ENCODE measurements at regions not wholly inside any gene's neighbourhood (a gene's known extent, or its start where the extent isn't known, plus 50 kb on each side); places are given as distances from the start of the nearest gene placed in this dataset.

DNA sequence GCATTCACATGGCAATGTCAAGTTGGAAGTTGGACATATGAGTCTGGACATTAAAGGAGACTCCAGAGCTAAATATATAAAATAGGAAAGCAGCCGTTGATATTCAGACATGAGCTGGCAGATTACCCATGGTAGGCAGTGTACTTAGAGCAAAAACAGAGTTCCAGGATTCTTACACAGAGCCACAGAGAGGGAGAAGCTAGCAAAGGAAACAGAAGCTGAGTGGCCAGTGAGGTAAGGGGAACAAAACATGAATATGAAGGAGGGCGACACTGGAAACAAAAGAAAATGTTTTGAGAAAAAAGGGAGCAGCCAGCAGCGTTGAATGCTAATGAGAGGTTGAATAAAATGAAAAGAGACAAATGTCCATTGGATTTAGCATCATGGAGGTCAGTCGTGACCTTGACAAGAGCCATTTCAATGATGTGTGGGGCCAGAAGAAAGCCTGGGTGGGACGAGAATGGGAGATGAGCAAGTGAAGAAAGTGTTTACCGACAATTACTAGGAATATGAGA is 198.4 kb downstream of the POU4F1 start:
- Histone ChIP-seq H3K9me3 (no peaks in the 10 kb centered on the region), H3K27me3 (no peaks in the 10 kb centered on the region), H3K4me1 (no peaks in the 10 kb centered on the region), H3K4me3 (no peak overlapping the region), H3K27ac (no peak overlapping the region), H3K36me3 (no peaks in the 10 kb centered on the region)
- 46% methylated on average over 6 of the region's 6 CpGs for WGBS (ENCODE audit: insufficient coverage, low coverage, low lambda C conversion rate, missing lambda C conversion rate)
- no peak for TF ChIP-seq POLR2A (IDR thresholded peaks at IDR 0.05)
- TF ChIP-seq, protein P1, sequence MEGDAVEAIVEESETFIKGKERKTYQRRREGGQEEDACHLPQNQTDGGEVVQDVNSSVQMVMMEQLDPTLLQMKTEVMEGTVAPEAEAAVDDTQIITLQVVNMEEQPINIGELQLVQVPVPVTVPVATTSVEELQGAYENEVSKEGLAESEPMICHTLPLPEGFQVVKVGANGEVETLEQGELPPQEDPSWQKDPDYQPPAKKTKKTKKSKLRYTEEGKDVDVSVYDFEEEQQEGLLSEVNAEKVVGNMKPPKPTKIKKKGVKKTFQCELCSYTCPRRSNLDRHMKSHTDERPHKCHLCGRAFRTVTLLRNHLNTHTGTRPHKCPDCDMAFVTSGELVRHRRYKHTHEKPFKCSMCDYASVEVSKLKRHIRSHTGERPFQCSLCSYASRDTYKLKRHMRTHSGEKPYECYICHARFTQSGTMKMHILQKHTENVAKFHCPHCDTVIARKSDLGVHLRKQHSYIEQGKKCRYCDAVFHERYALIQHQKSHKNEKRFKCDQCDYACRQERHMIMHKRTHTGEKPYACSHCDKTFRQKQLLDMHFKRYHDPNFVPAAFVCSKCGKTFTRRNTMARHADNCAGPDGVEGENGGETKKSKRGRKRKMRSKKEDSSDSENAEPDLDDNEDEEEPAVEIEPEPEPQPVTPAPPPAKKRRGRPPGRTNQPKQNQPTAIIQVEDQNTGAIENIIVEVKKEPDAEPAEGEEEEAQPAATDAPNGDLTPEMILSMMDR (IDR thresholded peaks at IDR 0.05), result no peak
- ATAC-seq (no peak), DNase-seq (no peak)
- intact Hi-C loops (cut with DNase I), result no loop called here

DNA sequence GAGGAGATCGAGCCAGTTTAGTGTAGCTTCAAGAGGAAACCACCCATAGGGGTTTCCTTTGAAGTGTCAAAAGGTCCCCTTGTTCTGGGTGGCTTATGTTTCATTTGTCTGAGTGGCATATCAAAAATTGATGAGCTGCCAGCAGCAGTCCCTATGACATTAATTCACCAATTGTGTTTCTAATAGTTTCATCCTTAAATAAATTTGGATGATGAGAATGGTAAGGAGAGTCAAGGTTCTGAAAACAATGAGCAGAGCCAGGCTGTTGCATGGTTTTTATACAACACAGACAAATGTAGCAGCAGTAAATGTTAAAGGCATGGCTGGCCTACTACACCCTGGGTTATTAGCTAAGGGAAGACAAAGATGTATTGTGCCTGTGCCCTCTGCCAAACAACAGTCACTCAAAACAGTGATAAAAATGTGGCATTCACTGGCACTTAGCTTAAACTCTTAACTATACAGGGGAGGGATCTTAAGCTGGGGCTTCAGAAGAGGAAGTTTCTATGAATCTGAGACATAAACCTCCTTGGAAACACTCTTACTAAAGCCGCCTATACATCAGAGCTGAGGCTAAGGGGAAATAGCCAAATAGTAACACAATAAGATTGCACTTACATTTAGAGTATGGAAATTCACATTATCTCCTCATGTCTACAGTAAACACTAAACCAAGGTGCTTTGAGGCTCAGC is 200.5 kb downstream of the POU4F1 start:
- H3K27ac ChIP-seq, result no peak overlapping the region
- WGBS (ENCODE audit: insufficient coverage, low coverage, low lambda C conversion rate, missing lambda C conversion rate), result 54% methylated on average over 2 of the region's 2 CpGs
- DNase-seq, result no peak
- no peak overlapping the region for H3K4me3 ChIP-seq
- no peaks in the 10 kb centered on the region for H3K9me3 ChIP-seq
- no peaks in the 10 kb centered on the region for H3K4me1 ChIP-seq
- no peaks in the 10 kb centered on the region for H3K36me3 ChIP-seq
- intact Hi-C loops (cut with DNase I), result no loop called here
- no peaks in the 10 kb centered on the region for H3K27me3 ChIP-seq
- no peak for ATAC-seq
- TF ChIP-seq, protein P1 (IDR thresholded peaks at IDR 0.05), result no peak
- no peak for TF ChIP-seq POLR2A (IDR thresholded peaks at IDR 0.05)

DNA sequence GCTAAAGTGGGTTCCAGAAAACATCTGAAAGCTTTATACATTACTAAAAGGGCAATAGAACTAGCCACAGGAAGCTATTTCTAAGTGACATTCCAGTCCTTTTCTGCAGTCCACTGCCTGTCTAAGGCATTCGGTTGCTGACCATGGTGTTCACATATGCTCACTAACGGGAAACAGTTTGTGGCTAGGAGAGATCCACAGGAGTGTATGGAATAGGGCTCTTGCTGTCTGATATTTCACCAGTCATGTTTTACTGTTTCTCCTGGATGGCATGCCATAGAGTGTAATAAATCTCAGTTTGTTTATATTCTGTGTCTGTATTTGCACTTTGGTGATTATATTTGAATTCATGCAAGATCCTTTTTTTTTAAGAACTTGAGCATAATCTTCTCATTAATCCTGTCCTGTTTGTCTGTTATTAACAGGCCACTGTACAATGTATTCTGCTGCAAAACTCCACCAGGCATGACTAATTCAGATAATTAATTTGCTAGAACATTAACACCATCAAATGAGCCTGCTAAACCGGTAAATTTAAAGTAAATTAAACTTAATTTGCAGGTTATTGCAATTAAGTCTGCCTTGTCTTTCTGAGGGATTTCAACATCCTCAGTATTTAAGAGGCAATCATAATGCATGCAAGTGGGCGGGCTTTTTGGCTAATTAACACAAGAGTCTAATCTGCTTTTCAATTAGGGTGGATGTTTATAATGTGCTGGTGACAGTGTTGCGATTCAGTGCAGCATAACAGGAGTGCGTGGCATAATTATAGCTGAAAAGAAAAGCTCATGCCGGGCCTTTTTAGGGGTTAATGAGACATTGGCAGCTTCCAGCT is 201.3 kb downstream of the POU4F1 start:
- Histone ChIP-seq H3K36me3 (no peaks in the 10 kb centered on the region), H3K9me3 (no peaks in the 10 kb centered on the region), H3K4me1 (no peaks in the 10 kb centered on the region), H3K27ac (no peak overlapping the region), H3K27me3 (no peaks in the 10 kb centered on the region), H3K4me3 (no peak overlapping the region)
- DNase-seq (no peak), ATAC-seq (no peak)
- TF ChIP-seq POLR2A (IDR thresholded peaks at IDR 0.05), result no peak
- TF ChIP-seq, protein P1 (IDR thresholded peaks at IDR 0.05), result no peak
- 80% methylated on average over 6 of the region's 7 CpGs for WGBS (ENCODE audit: insufficient coverage, low coverage, low lambda C conversion rate, missing lambda C conversion rate)
- intact Hi-C loops (cut with DNase I), result no loop called here

DNA sequence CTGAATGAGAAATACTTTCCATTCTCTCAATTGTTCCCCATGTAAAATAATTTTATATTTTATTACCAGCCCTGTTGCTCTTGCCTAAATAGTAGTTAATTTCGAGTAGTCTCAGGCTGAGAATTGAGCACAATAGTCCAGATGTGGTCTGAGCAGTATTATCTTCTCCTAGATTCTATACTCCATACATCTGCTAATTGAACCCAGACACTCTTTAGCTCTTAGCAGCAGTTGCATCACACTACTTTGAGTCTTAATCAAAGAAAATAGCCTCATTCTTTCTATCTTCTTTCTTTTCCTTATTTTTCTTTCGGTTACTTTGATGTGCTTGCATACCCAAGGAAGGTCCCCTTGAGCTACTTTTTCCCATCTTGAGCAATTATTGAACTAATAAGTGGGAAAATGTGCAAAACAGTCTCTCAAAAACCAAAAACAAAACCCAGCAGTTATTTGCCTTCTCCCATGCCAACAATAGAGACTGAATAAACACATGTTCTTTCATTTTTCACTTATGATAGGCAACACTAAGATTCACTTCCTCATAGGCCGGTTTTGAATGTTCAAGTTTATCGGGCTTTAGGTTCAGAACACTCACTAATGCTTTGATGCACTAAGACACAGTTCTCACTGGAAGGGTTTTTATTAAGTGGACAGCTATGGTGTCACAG is 204.5 kb downstream of the POU4F1 start:
- 61% methylated on average over 4 of the region's 4 CpGs for WGBS (ENCODE audit: insufficient coverage, low coverage, low lambda C conversion rate, missing lambda C conversion rate)
- intact Hi-C loops (cut with DNase I), result no loop called here
- no peaks in the 10 kb centered on the region for H3K27me3 ChIP-seq
- no peaks in the 10 kb centered on the region for H3K4me1 ChIP-seq
- no peaks in the 10 kb centered on the region for H3K36me3 ChIP-seq
- ATAC-seq, result no peak
- no peak overlapping the region for H3K27ac ChIP-seq
- no peak overlapping the region for H3K4me3 ChIP-seq
- no peak for DNase-seq
- no peaks in the 10 kb centered on the region for H3K9me3 ChIP-seq
- TF ChIP-seq POLR2A (IDR thresholded peaks at IDR 0.05), result no peak
- TF ChIP-seq, protein P1 (IDR thresholded peaks at IDR 0.05), result no peak
